Left lung (tissue), 4 donors: ENCODE measurements at regions not wholly inside any gene's neighbourhood (a gene's known extent, or its start where the extent isn't known, plus 50 kb on each side); places are given as distances from the start of the nearest gene placed in this dataset.

Experiments
- ATAC-seq: fragments of 200-7000 bp; cut with Tn5 transposase; one replicate; pipeline ENCODE4 v1.9.1; 2020; ENCODE audit warnings: moderate library complexity
- DNase-seq, 4 donors: peaks; one replicate each; pipeline ENCODE4 v3.0.0-alpha.2; 2013 to 2020
- H3K27ac ChIP-seq, 2 donors: fragments of 200-600 bp; sonication (generic) in 1 of 2; one replicate each; pipeline versions ENCODE4 v1.5.0 to v1.8.0; 2020 to 2021
- H3K27me3 ChIP-seq, 2 donors: fragments of 200-600 bp; sonication (generic) in 1 of 2; one replicate each; pipeline versions ENCODE4 v1.5.0 to v1.8.0; 2020 to 2021
- H3K36me3 ChIP-seq, 2 donors: fragments of 200-600 bp; sonication (generic) in 1 of 2; one replicate each; pipeline versions ENCODE4 v1.5.0 to v1.8.0; 2020 to 2021
- H3K4me1 ChIP-seq, 2 donors: fragments of 200-600 bp; one replicate each; pipeline ENCODE4 v1.8.0; 2021
- H3K4me3 ChIP-seq, 2 donors: fragments of 200-600 bp; sonication (generic) in 1 of 2; one replicate each; pipeline versions ENCODE4 v1.5.0 to v1.8.0; 2020 to 2021; ENCODE audit warnings: mild to moderate bottlenecking in 1 of 2
- H3K9me3 ChIP-seq, 2 donors: fragments of 200-600 bp; sonication (generic) in 1 of 2; one replicate each; pipeline versions ENCODE4 v1.5.0 to v1.8.0; 2020 to 2021
- CTCF ChIP-seq, 2 donors: fragments of 200-600 bp; sonication (generic) in 1 of 2; IDR thresholded peaks; one replicate each; pipeline versions ENCODE4 v1.5.0 to v1.8.0; 2021; ENCODE audit warnings: antibody characterized with exemption in 2 of 2
- intact Hi-C, 2 donors: fragments of 100-400 bp; cut with DNase I; formaldehyde crosslinking; loops; one replicate each; pipeline versions ENCODE4 v1.11.2 to v1.14.2; 2022
- donor health status: DM: no; HTN: yes; CAD: no.
- donor health status: DM: no; HTN: no; CAD: no.

- no peak for ATAC-seq
- no peak for DNase-seq
- TF ChIP-seq CTCF (IDR thresholded peaks at IDR 0.05) = no peak
- no peaks in the 10 kb centered on the region for H3K27me3 ChIP-seq
- no peak overlapping the region for H3K27ac ChIP-seq
- no peaks in the 10 kb centered on the region for H3K36me3 ChIP-seq
- no peaks in the 10 kb centered on the region for H3K9me3 ChIP-seq
- intact Hi-C loops = no loop called here
- no peak overlapping the region for H3K4me3 ChIP-seq
- H3K4me1 ChIP-seq = no peaks in the 10 kb centered on the region
These were observed 141.7 kb upstream of the SYT6 start for GRCh38 chr1:114295321-114295720.

DNA sequence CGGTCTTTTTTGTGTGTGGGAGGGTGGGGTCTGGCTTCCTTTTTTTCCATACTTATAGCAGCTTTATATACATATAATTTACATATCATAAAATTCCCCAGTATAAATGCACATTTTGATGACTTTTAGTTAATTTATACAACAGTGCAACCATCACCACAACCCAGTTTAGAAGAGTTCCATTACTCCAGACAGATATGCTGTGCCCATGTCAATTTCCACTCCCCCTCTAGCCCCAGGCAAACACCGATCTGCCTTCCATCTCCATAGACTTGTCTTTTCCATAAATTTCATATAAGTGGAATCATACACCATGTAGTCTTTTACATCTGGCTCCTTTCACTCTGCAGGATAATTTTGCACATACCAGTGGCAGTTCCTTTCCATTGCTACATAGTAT is 139.2 kb upstream of the SYT6 start:
- Histone ChIP-seq H3K27me3 (no peaks in the 10 kb centered on the region), H3K27ac (no peak overlapping the region), H3K4me1 (no peaks in the 10 kb centered on the region), H3K36me3 (no peaks in the 10 kb centered on the region), H3K9me3 (no peaks in the 10 kb centered on the region), H3K4me3 (no peak overlapping the region)
- no peak for ATAC-seq
- TF ChIP-seq CTCF (IDR thresholded peaks at IDR 0.05) = no peak
- no peak for DNase-seq
- intact Hi-C loops = no loop called here

GRCh38 chr1:114292194-114292593 is 138.5 kb upstream of the SYT6 start:
- Histone ChIP-seq H3K9me3 (no peaks in the 10 kb centered on the region), H3K27me3 (no peaks in the 10 kb centered on the region), H3K4me1 (no peaks in the 10 kb centered on the region), H3K36me3 (no peaks in the 10 kb centered on the region), H3K27ac (no peak overlapping the region), H3K4me3 (no peak overlapping the region)
- intact Hi-C loops = no loop called here
- DNase-seq (peak in 1 of 4 donors; percentile 61), ATAC-seq (no peak)
- TF ChIP-seq CTCF (IDR thresholded peaks at IDR 0.05) = no peak

DNA sequence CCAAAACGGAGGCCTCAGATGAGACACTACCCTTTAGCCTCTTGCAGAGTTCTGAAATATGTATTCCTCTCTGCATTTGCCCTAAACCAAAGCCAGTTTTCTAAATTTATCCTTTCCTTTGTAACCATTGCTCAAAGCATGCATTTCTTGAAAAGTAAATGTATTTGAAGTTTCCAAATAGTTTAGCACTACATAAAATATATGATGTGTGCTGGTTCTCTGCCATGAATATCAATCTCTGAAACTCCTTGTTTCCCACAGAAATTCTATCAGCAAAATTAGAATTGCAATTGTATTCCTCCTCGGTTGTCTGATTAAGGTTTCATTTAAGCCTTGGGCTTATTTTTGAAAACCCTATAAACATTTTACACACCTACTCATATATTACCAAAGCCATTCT is 137.1 kb upstream of the SYT6 start:
- Histone ChIP-seq H3K27ac (no peak overlapping the region), H3K9me3 (no peaks in the 10 kb centered on the region), H3K36me3 (no peaks in the 10 kb centered on the region), H3K4me3 (no peak overlapping the region), H3K27me3 (no peaks in the 10 kb centered on the region), H3K4me1 (no peaks in the 10 kb centered on the region)
- no peak for DNase-seq
- no peak for TF ChIP-seq CTCF (IDR thresholded peaks at IDR 0.05)
- ATAC-seq = no peak
- intact Hi-C loops = no loop called here

- no peaks in the 10 kb centered on the region for H3K36me3 ChIP-seq
- no peak for TF ChIP-seq CTCF (IDR thresholded peaks at IDR 0.05)
- no peak overlapping the region for H3K4me3 ChIP-seq
- no peaks in the 10 kb centered on the region for H3K4me1 ChIP-seq
- intact Hi-C loops = no loop called here
- H3K27me3 ChIP-seq = no peaks in the 10 kb centered on the region
- no peak overlapping the region for H3K27ac ChIP-seq
- DNase-seq = no peak
- no peaks in the 10 kb centered on the region for H3K9me3 ChIP-seq
- no peak for ATAC-seq
These were observed 136.7 kb upstream of the SYT6 start for GRCh38 chr1:114290341-114290740.
